GM12878 (cell line): ENCODE measurements at regions not wholly inside any gene's neighbourhood (a gene's known extent, or its start where the extent isn't known, plus 50 kb on each side); places are given as distances from the start of the nearest gene placed in this dataset.

Experiments
- CBX3 ChIP-seq: fragments of 200-600 bp; sonication (generic); IDR thresholded peaks from 2 replicates; pipeline ENCODE4 v1.6.1; 2016; ENCODE audit warnings: low read depth, borderline replicate concordance
- DPF2 ChIP-seq: fragments of 450-650 bp; IDR thresholded peaks from 2 replicates; pipeline ENCODE4 v1.6.1; 2017; ENCODE audit warnings: mild to moderate bottlenecking
- EGR1 ChIP-seq, 2 experiments: IDR thresholded peaks; 1 replicate in 1 of 2; 2 replicates in 1 of 2; pipeline ENCODE4 v1.6.1; 2011 to 2012; ENCODE audit warnings: low read depth in 2 of 2, low read length in 2 of 2, borderline replicate concordance in 1 of 2, mild to moderate bottlenecking in 1 of 2, moderate library complexity in 1 of 2
- GATAD2B ChIP-seq: fragments of 450-650 bp; conservative IDR thresholded peaks from 2 replicates; pipeline ENCODE4 v1.6.1; 2017; ENCODE audit warnings: low read depth, mild to moderate bottlenecking, moderate library complexity
- NFIC ChIP-seq: IDR thresholded peaks from 2 replicates; pipeline ENCODE4 v1.6.1; 2012; ENCODE audit warnings: low read depth, mild to moderate bottlenecking, inconsistent platforms, low read length, moderate library complexity
- PBX3 ChIP-seq: IDR thresholded peaks from 2 replicates; pipeline ENCODE4 v1.6.1; 2011; ENCODE audit warnings: mild to moderate bottlenecking, low read depth, low read length, moderate library complexity; ENCODE audit not compliant: insufficient replicate concordance
- POU2F2 ChIP-seq: IDR thresholded peaks from 3 replicates; pipeline ENCODE4 v1.6.1; 2011; ENCODE audit warnings: low read depth, mild to moderate bottlenecking, low read length, borderline replicate concordance
- RAD51 ChIP-seq: fragments of 450-650 bp; IDR thresholded peaks from 2 replicates; pipeline ENCODE4 v1.6.1; 2016; ENCODE audit warnings: moderate library complexity, mild to moderate bottlenecking, inconsistent platforms
- RUNX3 ChIP-seq: IDR thresholded peaks from 2 replicates; pipeline ENCODE4 v1.6.1; 2012; ENCODE audit warnings: low read length, inconsistent platforms
- SIN3A ChIP-seq: IDR thresholded peaks from 2 replicates; pipeline ENCODE4 v1.6.1; 2012; ENCODE audit warnings: low read depth, low read length, improper control_type of control experiment
- SUPT20H ChIP-seq: IDR thresholded peaks from 2 replicates; pipeline ENCODE4 v1.6.1; 2011; ENCODE audit warnings: low read depth, mild to moderate bottlenecking, low read length, moderate library complexity, borderline replicate concordance; ENCODE audit not compliant: control insufficient read depth
- TAF1 ChIP-seq: IDR thresholded peaks from 2 replicates; pipeline ENCODE4 v1.6.1; 2011; ENCODE audit warnings: mild to moderate bottlenecking, low read depth, low read length, borderline replicate concordance
- TCF12 ChIP-seq: IDR thresholded peaks from 2 replicates; pipeline ENCODE4 v1.6.1; 2011; ENCODE audit warnings: low read depth, mild to moderate bottlenecking, low read length
- TCF3 ChIP-seq: IDR thresholded peaks from 2 replicates; pipeline ENCODE4 v1.6.1; 2012; ENCODE audit warnings: low read depth, mild to moderate bottlenecking, low read length, borderline replicate concordance; ENCODE audit not compliant: insufficient read depth
- ZBED1 ChIP-seq: IDR thresholded peaks from 2 replicates; pipeline ENCODE4 v1.6.1; 2016; ENCODE audit warnings: borderline replicate concordance
- ZNF24 ChIP-seq: fragments of 450-650 bp; IDR thresholded peaks from 2 replicates; pipeline ENCODE4 v1.6.1; 2017; ENCODE audit warnings: antibody characterized with exemption, mild to moderate bottlenecking
- TF ChIP-seq, protein P1 (sequence below): fragments of 450-650 bp; conservative IDR thresholded peaks from 2 replicates; pipeline ENCODE4 v1.6.1; 2017; ENCODE audit warnings: mild to moderate bottlenecking, moderate library complexity

DNA sequence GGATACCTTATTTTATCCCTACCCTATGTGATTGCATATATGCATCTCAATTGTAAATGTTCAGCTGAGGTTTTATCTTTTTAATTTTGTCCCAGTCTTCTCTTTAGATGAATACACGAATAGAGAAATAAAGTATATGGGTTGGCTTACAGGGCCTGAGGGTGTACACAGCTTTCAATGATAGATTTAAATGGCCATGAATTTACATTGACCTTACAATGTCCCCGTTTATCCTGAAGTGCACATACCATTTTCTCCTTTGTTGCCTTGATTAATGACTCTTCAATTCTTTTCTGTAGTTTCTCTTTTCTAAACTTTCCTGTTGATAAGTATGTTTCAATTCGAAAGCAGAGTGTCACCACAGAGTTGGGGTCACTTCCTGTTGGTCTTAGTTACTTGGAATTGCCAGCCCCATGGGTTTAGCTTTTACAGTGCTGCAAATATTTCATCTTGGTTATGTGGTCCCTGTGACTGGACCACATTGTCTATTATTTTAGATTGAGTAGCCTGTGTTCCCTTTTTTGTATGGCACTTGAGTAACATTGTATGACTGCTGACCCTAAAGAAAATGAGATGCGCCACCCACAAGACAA is 1616.3 kb upstream of the ACVR2A start (continued):
- TF ChIP-seq GATAD2B (peak; percentile 87; the same call in 1 of the 2 replicates), EGR1 (IDR thresholded peaks at IDR 0.05; ENCODE audit: borderline replicate concordance in 1 of 2, low read depth in 2 of 2, low read length in 2 of 2) (no peak), SIN3A (no peak), RUNX3 (peak; percentile 95), TCF12 (no peak), ZBED1 (peak; percentile 58; the same call in 1 of the 2 replicates), PBX3 (peak; percentile 10), SUPT20H (no peak), TCF3 (no peak), POU2F2 (0 out of 3 replicates have a peak, but pooled peaks have one; percentile 17), RAD51 (no peak; the same call in 1 of the 2 replicates), DPF2 (peak; percentile 97), CBX3 (no peak), NFIC (peak; percentile 88), ZNF24 (no peak), TAF1 (no peak)
- TF ChIP-seq, protein P1, sequence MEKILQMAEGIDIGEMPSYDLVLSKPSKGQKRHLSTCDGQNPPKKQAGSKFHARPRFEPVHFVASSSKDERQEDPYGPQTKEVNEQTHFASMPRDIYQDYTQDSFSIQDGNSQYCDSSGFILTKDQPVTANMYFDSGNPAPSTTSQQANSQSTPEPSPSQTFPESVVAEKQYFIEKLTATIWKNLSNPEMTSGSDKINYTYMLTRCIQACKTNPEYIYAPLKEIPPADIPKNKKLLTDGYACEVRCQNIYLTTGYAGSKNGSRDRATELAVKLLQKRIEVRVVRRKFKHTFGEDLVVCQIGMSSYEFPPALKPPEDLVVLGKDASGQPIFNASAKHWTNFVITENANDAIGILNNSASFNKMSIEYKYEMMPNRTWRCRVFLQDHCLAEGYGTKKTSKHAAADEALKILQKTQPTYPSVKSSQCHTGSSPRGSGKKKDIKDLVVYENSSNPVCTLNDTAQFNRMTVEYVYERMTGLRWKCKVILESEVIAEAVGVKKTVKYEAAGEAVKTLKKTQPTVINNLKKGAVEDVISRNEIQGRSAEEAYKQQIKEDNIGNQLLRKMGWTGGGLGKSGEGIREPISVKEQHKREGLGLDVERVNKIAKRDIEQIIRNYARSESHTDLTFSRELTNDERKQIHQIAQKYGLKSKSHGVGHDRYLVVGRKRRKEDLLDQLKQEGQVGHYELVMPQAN, result 0 out of 2 replicates have a peak, but pooled peaks have one; percentile 36
- TF ChIP-seq, all 136 proteins: peak for 37
